Neural progenitor cell (in vitro differentiated cells): ENCODE measurements at regions not wholly inside any gene's neighbourhood (a gene's known extent, or its start where the extent isn't known, plus 50 kb on each side); places are given as distances from the start of the nearest gene placed in this dataset.

Experiments used
- DNase-seq: peaks from one replicate; pipeline ENCODE4 v3.0.0-alpha.2; 2016; ENCODE audit warnings: low spot score
- H2AFZ ChIP-seq: fragments of 200-600 bp; sonication (generic); replicated peaks from 2 replicates; pipeline ENCODE4 v1.6.1; 2016; ENCODE audit warnings: antibody characterized with exemption
- H3F3A ChIP-seq: fragments of 200-600 bp; sonication (generic); 2 replicates; pipeline ENCODE4 v1.6.1; 2016; ENCODE audit warnings: antibody characterized with exemption, low read depth
- H3K27ac ChIP-seq: fragments of 200-600 bp; sonication (generic); 2 replicates; pipeline ENCODE4 v1.5.1; 2016; ENCODE audit warnings: mild to moderate bottlenecking
- H3K27me3 ChIP-seq: fragments of 200-600 bp; sonication (generic); 2 replicates; pipeline ENCODE4 v1.6.1; 2016; ENCODE audit warnings: mild to moderate bottlenecking, moderate library complexity
- H3K36me3 ChIP-seq: fragments of 200-600 bp; sonication (generic); 2 replicates; pipeline ENCODE4 v1.5.1; 2016
- H3K4me1 ChIP-seq: fragments of 200-600 bp; sonication (generic); 2 replicates; pipeline ENCODE4 v1.6.1; 2016; ENCODE audit warnings: mixed run types
- H3K4me2 ChIP-seq: fragments of 200-600 bp; sonication (generic); 2 replicates; pipeline ENCODE4 v1.6.1; 2016
- H3K4me3 ChIP-seq: fragments of 200-600 bp; sonication (generic); 2 replicates; pipeline ENCODE4 v1.5.1; 2016
- H3K79me2 ChIP-seq: fragments of 200-600 bp; sonication (generic); 2 replicates; pipeline ENCODE4 v1.6.1; 2016; ENCODE audit warnings: low read depth
- H3K9ac ChIP-seq: fragments of 200-600 bp; sonication (generic); 2 replicates; pipeline ENCODE4 v1.6.1; 2016
- H3K9me3 ChIP-seq: fragments of 200-600 bp; sonication (generic); 2 replicates; pipeline ENCODE4 v1.5.1; 2016; ENCODE audit warnings: low read depth
- H4K20me1 ChIP-seq: fragments of 200-600 bp; sonication (generic); 2 replicates; pipeline ENCODE4 v1.6.1; 2016; ENCODE audit warnings: low read depth
- H3K27ac Mint-ChIP-seq: 3 replicates; pipeline ENCODE4 v1.8.0; 2021; ENCODE audit warnings: mixed read lengths
- H3K27me3 Mint-ChIP-seq: 2 replicates; pipeline ENCODE4 v1.8.0; 2022; ENCODE audit warnings: low read depth, mild to moderate bottlenecking, inconsistent platforms, moderate library complexity, mixed read lengths; ENCODE audit not compliant: insufficient read depth
- H3K36me3 Mint-ChIP-seq: 3 replicates; pipeline ENCODE4 v1.8.0; 2021; ENCODE audit warnings: mixed read lengths
- H3K4me1 Mint-ChIP-seq: 3 replicates; pipeline ENCODE4 v1.8.0; 2021; ENCODE audit warnings: mixed read lengths
- H3K4me3 Mint-ChIP-seq: 3 replicates; pipeline ENCODE4 v1.8.0; 2021; ENCODE audit warnings: mild to moderate bottlenecking, moderate library complexity, mixed read lengths
- H3K9me3 Mint-ChIP-seq: 3 replicates; pipeline ENCODE4 v1.8.0; 2020; ENCODE audit warnings: mixed read lengths
- EZH2 ChIP-seq: fragments of 200-600 bp; sonication (generic); IDR thresholded peaks from 2 replicates; pipeline ENCODE4 v1.6.1; 2017; ENCODE audit warnings: antibody characterized with exemption, mild to moderate bottlenecking, moderate library complexity
- EZH2phosphoT487 ChIP-seq: fragments of 200-600 bp; sonication (generic); IDR thresholded peaks from 2 replicates; pipeline ENCODE4 v1.6.1; 2017; ENCODE audit warnings: antibody characterized with exemption
- TF ChIP-seq, protein P1 (sequence below): fragments of 200-600 bp; sonication (generic); IDR thresholded peaks from 2 replicates; pipeline ENCODE4 v1.5.1; 2017; ENCODE audit warnings: antibody characterized with exemption, mild to moderate bottlenecking

DNA sequence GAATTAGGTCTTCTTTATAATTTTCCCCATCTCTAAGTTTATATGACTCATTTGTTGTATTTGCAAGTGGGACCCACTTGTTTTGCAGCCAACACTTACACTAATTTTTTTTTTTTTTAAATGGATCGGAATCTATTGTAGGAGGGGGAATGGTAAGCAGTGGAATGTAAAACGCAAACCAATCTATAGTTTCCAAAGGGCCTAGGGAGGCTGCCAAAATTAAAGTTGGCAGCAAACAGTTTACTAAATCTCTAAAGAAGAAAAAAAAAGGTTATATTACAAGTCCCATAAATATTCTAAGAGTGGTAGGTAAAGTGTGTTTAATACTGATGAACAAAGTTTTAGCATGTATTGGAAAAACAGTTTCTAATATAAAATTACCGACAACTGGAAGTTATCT lies 416.8 kb upstream of the SALL1 start:
- Histone ChIP-seq H3K36me3 (no peaks in the 10 kb centered on the region), H4K20me1 (no peaks in the 10 kb centered on the region), H3K27me3 (no peaks in the 10 kb centered on the region), H3K4me2 (no peak overlapping the region), H3K4me1 (peaks cover under 1% of the 10 kb centered on the region), H3K27ac (no peak overlapping the region), H3K79me2 (no peaks in the 10 kb centered on the region), H3K9ac (no peak overlapping the region), H3K9me3 (peaks cover 4% of the 10 kb centered on the region), H2AFZ (no peak overlapping the region), H3F3A (no peaks in the 10 kb centered on the region), H3K4me3 (no peak overlapping the region)
- Mint-ChIP-seq H3K4me3 (no peak overlapping the region), H3K4me1 (no peaks in the 10 kb centered on the region), H3K27ac (no peak overlapping the region), H3K27me3 (no peaks in the 10 kb centered on the region), H3K36me3 (no peaks in the 10 kb centered on the region), H3K9me3 (peaks cover 4% of the 10 kb centered on the region)
- DNase-seq, result no peak
- TF ChIP-seq EZH2, result no peak
- TF ChIP-seq, protein P1, sequence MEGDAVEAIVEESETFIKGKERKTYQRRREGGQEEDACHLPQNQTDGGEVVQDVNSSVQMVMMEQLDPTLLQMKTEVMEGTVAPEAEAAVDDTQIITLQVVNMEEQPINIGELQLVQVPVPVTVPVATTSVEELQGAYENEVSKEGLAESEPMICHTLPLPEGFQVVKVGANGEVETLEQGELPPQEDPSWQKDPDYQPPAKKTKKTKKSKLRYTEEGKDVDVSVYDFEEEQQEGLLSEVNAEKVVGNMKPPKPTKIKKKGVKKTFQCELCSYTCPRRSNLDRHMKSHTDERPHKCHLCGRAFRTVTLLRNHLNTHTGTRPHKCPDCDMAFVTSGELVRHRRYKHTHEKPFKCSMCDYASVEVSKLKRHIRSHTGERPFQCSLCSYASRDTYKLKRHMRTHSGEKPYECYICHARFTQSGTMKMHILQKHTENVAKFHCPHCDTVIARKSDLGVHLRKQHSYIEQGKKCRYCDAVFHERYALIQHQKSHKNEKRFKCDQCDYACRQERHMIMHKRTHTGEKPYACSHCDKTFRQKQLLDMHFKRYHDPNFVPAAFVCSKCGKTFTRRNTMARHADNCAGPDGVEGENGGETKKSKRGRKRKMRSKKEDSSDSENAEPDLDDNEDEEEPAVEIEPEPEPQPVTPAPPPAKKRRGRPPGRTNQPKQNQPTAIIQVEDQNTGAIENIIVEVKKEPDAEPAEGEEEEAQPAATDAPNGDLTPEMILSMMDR, result no peak
- no peak for TF ChIP-seq EZH2phosphoT487

DNA sequence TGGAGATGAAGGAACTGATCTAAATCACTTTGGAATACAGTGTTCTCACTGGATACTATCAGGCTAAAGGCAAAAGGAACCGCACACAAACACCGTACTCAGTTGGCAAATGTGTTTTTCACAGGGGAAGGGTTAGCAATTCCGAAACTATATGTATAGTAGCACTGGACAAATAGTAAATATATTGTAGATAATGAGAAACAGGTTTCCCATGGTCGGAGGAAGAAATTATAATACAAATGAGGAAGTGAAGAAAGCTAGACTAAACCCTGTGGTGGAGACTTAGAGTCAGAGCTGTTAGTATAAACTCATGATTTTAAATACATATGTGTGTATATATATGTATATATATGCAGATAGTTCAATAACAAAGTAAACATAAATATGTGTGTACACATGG lies 414.1 kb upstream of the SALL1 start:
- no peaks in the 10 kb centered on the region for H3K4me1 Mint-ChIP-seq
- Histone ChIP-seq H3K4me2 (no peak overlapping the region), H3K9ac (no peak overlapping the region), H3K27ac (no peak overlapping the region), H3K9me3 (peaks cover 4% of the 10 kb centered on the region), H3K4me1 (no peaks in the 10 kb centered on the region), H3F3A (no peaks in the 10 kb centered on the region), H3K4me3 (no peak overlapping the region), H3K27me3 (no peaks in the 10 kb centered on the region), H3K36me3 (no peaks in the 10 kb centered on the region), H2AFZ (no peak overlapping the region), H4K20me1 (no peaks in the 10 kb centered on the region), H3K79me2 (no peaks in the 10 kb centered on the region)
- no peak overlapping the region for H3K27ac Mint-ChIP-seq
- H3K4me3 Mint-ChIP-seq, result no peak overlapping the region
- peaks cover 4% of the 10 kb centered on the region for H3K9me3 Mint-ChIP-seq
- TF ChIP-seq EZH2phosphoT487 (no peak), EZH2 (no peak)
- TF ChIP-seq, protein P1, result no peak
- peaks cover 2% of the 10 kb centered on the region for H3K27me3 Mint-ChIP-seq
- no peak for DNase-seq
- no peaks in the 10 kb centered on the region for H3K36me3 Mint-ChIP-seq

DNA sequence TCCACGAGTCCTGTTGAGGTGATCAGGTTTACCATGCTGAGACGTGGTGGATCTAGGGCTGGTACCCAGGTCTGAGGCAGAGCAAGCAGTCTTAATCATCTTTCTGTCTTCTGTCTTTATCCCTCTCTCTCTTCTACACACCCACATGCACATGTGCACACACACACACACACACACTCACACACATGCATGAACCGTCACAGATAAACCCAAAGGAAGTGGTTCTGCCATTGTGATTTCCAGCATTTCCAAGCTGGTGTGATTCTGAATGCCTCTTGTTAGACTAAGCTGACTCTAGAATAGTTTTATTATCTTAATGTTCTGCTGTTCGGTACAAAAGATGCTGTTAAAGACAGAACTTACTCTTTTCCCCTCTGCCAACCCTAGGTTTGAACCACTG lies 411.8 kb upstream of the SALL1 start:
- no peak overlapping the region for H3K4me3 Mint-ChIP-seq
- H3K9ac ChIP-seq, result no peak overlapping the region
- no peaks in the 10 kb centered on the region for H3K27me3 ChIP-seq
- no peak for DNase-seq
- no peaks in the 10 kb centered on the region for H3K36me3 ChIP-seq
- no peak overlapping the region for H3K27ac ChIP-seq
- TF ChIP-seq EZH2phosphoT487, result no peak
- TF ChIP-seq, protein P1, result no peak
- TF ChIP-seq EZH2, result no peak
- no peaks in the 10 kb centered on the region for H3F3A ChIP-seq
- no peaks in the 10 kb centered on the region for H3K79me2 ChIP-seq
- peaks cover 4% of the 10 kb centered on the region for H3K9me3 Mint-ChIP-seq
- H3K27me3 Mint-ChIP-seq, result peaks cover 2% of the 10 kb centered on the region
- H3K4me2 ChIP-seq, result no peak overlapping the region
- no peak overlapping the region for H3K27ac Mint-ChIP-seq
- peaks cover 4% of the 10 kb centered on the region for H3K9me3 ChIP-seq
- no peaks in the 10 kb centered on the region for H3K4me1 ChIP-seq
- peak overlapping the region; percentile 72 for H2AFZ ChIP-seq
- peaks cover 11% of the 10 kb centered on the region for H3K4me1 Mint-ChIP-seq
- no peaks in the 10 kb centered on the region for H3K36me3 Mint-ChIP-seq
- H3K4me3 ChIP-seq, result no peak overlapping the region
- H4K20me1 ChIP-seq, result no peaks in the 10 kb centered on the region
